Neural progenitor cell (in vitro differentiated cells): ENCODE measurements at regions not wholly inside any gene's neighbourhood (a gene's known extent, or its start where the extent isn't known, plus 50 kb on each side); places are given as distances from the start of the nearest gene placed in this dataset.

Experiments used
- CTCF ChIP-seq: fragments of 200-600 bp; sonication (generic); IDR thresholded peaks from 2 replicates; pipeline ENCODE4 v1.5.1; 2017; ENCODE audit warnings: antibody characterized with exemption, mild to moderate bottlenecking
- EZH2 ChIP-seq: fragments of 200-600 bp; sonication (generic); IDR thresholded peaks from 2 replicates; pipeline ENCODE4 v1.6.1; 2017; ENCODE audit warnings: antibody characterized with exemption, mild to moderate bottlenecking, moderate library complexity
- EZH2phosphoT487 ChIP-seq: fragments of 200-600 bp; sonication (generic); IDR thresholded peaks from 2 replicates; pipeline ENCODE4 v1.6.1; 2017; ENCODE audit warnings: antibody characterized with exemption

GRCh38 chr4:86461849-86462248 is 102.0 kb upstream of the MAPK10 start:
- no peak for TF ChIP-seq EZH2
- TF ChIP-seq CTCF: no peak
- TF ChIP-seq EZH2phosphoT487: no peak
